ENCODE measurements at regions not wholly inside any gene's neighbourhood (a gene's known extent, or its start where the extent isn't known, plus 50 kb on each side); places are given as distances from the start of the nearest gene placed in this dataset.

- TF ChIP-seq CTCF (IDR thresholded peaks at IDR 0.05; ENCODE audit: insufficient read depth, low read depth, low read length) (no peak), EZH2 (IDR thresholded peaks at IDR 0.05; ENCODE audit: insufficient read depth, low read length) (no peak)
Measured at GRCh38 chr2:117407746-117408145, 406.7 kb upstream of the DDX18 start.
